H9 (cell line): ENCODE measurements at regions not wholly inside any gene's neighbourhood (a gene's known extent, or its start where the extent isn't known, plus 50 kb on each side); places are given as distances from the start of the nearest gene placed in this dataset.

Source experiments
- DNase-seq: peaks from one replicate; pipeline ENCODE4 v3.0.0-alpha.2; 2017
- H2AFZ ChIP-seq: one replicate; pipeline ENCODE4 v1.6.1; 2013; ENCODE audit warnings: mild to moderate bottlenecking, low read length, control low read depth, moderate library complexity
- H2AK5ac ChIP-seq: 2 replicates; pipeline ENCODE4 v1.6.1; 2013; ENCODE audit warnings: low read length, control low read depth, mixed read lengths; ENCODE audit not compliant: insufficient read length
- H2BK120ac ChIP-seq: one replicate; pipeline ENCODE4 v1.6.1; 2013; ENCODE audit warnings: low read depth, mild to moderate bottlenecking, low read length, control low read depth, inconsistent platforms; ENCODE audit not compliant: poor library complexity, severe bottlenecking
- H2BK12ac ChIP-seq: 2 replicates; pipeline ENCODE4 v1.6.1; 2013; ENCODE audit warnings: low read length, control low read depth, mixed read lengths, low read depth; ENCODE audit not compliant: insufficient read length
- H2BK15ac ChIP-seq: 2 replicates; pipeline ENCODE4 v1.6.1; 2013; ENCODE audit warnings: low read depth, low read length, control low read depth
- H2BK20ac ChIP-seq: one replicate; pipeline ENCODE4 v1.6.1; 2013; ENCODE audit warnings: low read depth, mild to moderate bottlenecking, low read length, control low read depth, inconsistent platforms; ENCODE audit not compliant: poor library complexity, severe bottlenecking
- H2BK5ac ChIP-seq: 2 replicates; pipeline ENCODE4 v1.6.1; 2013; ENCODE audit warnings: low read length, control low read depth, mixed read lengths; ENCODE audit not compliant: insufficient read length
- H3K14ac ChIP-seq: 2 replicates; pipeline ENCODE4 v1.6.1; 2013; ENCODE audit warnings: low read length, control low read depth; ENCODE audit not compliant: insufficient read depth
- H3K18ac ChIP-seq: 2 replicates; pipeline ENCODE4 v1.6.1; 2013; ENCODE audit warnings: low read depth, mild to moderate bottlenecking, mixed read lengths, low read length, control low read depth; ENCODE audit not compliant: insufficient read length
- H3K23ac ChIP-seq: 2 replicates; pipeline ENCODE4 v1.6.1; 2013; ENCODE audit warnings: low read length, control low read depth, mixed read lengths, low read depth; ENCODE audit not compliant: insufficient read length
- H3K23me2 ChIP-seq: 2 replicates; pipeline ENCODE4 v1.6.1; 2013; ENCODE audit warnings: low read depth, mild to moderate bottlenecking, mixed read lengths, low read length, control low read depth; ENCODE audit not compliant: insufficient read length, poor library complexity, severe bottlenecking
- H3K27ac ChIP-seq: 2 replicates; pipeline ENCODE4 v1.5.1; 2013; ENCODE audit warnings: low read length, control low read depth, mixed read lengths, low read depth; ENCODE audit not compliant: insufficient read length
- H3K27me3 ChIP-seq: 2 replicates; pipeline ENCODE4 v1.6.1; 2013; ENCODE audit warnings: low read length, control low read depth, inconsistent platforms; ENCODE audit not compliant: insufficient read depth
- H3K4ac ChIP-seq: 2 replicates; pipeline ENCODE4 v1.6.1; 2013; ENCODE audit warnings: low read depth, mild to moderate bottlenecking, control low read depth, inconsistent platforms, low read length, moderate library complexity
- H3K4me1 ChIP-seq: 2 replicates; pipeline ENCODE4 v1.6.1; 2013; ENCODE audit warnings: low read length, control low read depth, inconsistent platforms; ENCODE audit not compliant: insufficient read depth
- H3K4me2 ChIP-seq: 2 replicates; pipeline ENCODE4 v1.6.1; 2013; ENCODE audit warnings: low read length, control low read depth, mixed read lengths; ENCODE audit not compliant: insufficient read length, insufficient read depth
- H3K56ac ChIP-seq: 2 replicates; pipeline ENCODE4 v1.6.1; 2013; ENCODE audit warnings: low read depth, mild to moderate bottlenecking, mixed read lengths, low read length, control low read depth; ENCODE audit not compliant: insufficient read length
- H3K79me1 ChIP-seq: 2 replicates; pipeline ENCODE4 v1.6.1; 2013; ENCODE audit warnings: low read depth, mild to moderate bottlenecking, moderate library complexity, low read length, control low read depth, inconsistent platforms; ENCODE audit not compliant: insufficient read depth, poor library complexity, severe bottlenecking
- H3K79me2 ChIP-seq: 2 replicates; pipeline ENCODE4 v1.6.1; 2013; ENCODE audit warnings: low read length, control low read depth, inconsistent platforms; ENCODE audit not compliant: insufficient read depth
- H3K9ac ChIP-seq: 2 replicates; pipeline ENCODE4 v1.6.1; 2013; ENCODE audit warnings: low read length, control low read depth, mixed read lengths; ENCODE audit not compliant: insufficient read length; ENCODE audit errors: extremely low read depth
- H3K9me3 ChIP-seq: one replicate; pipeline ENCODE4 v1.6.1; 2013; ENCODE audit warnings: low read depth, low read length, inconsistent platforms; ENCODE audit not compliant: control insufficient read depth
- H3T11ph ChIP-seq: one replicate; pipeline ENCODE4 v1.6.1; 2013; ENCODE audit warnings: mild to moderate bottlenecking, low read length, control low read depth, inconsistent platforms
- H4K20me1 ChIP-seq: one replicate; pipeline ENCODE4 v1.6.1; 2013; ENCODE audit not compliant: control insufficient read depth, insufficient read length, insufficient read depth
- H4K5ac ChIP-seq: 2 replicates; pipeline ENCODE4 v1.6.1; 2013; ENCODE audit warnings: low read depth, mild to moderate bottlenecking, mixed read lengths, low read length, control low read depth; ENCODE audit not compliant: insufficient read length
- H4K8ac ChIP-seq: replicated peaks from 2 replicates; pipeline ENCODE4 v1.6.1; 2013; ENCODE audit warnings: low read length, control low read depth, mixed read lengths, low read depth; ENCODE audit not compliant: insufficient read length
- H4K91ac ChIP-seq: 2 replicates; pipeline ENCODE4 v1.6.1; 2013; ENCODE audit warnings: low read depth, mild to moderate bottlenecking, moderate library complexity, mixed read lengths, low read length, control low read depth; ENCODE audit not compliant: insufficient read length
- H3K27ac Mint-ChIP-seq, 3 experiments: 2 replicates in 2 of 3; 3 replicates in 1 of 3; pipeline ENCODE4 v1.8.0; 2020 to 2021; ENCODE audit warnings: mixed read lengths in 3 of 3, mild to moderate bottlenecking in 1 of 3, moderate library complexity in 1 of 3
- H3K27me3 Mint-ChIP-seq: 2 replicates; pipeline ENCODE4 v1.8.0; 2021; ENCODE audit warnings: low read depth, mild to moderate bottlenecking, moderate library complexity, mixed read lengths
- H3K36me3 Mint-ChIP-seq, 3 experiments: 2 replicates in 2 of 3; 3 replicates in 1 of 3; pipeline ENCODE4 v1.8.0; 2020 to 2021; ENCODE audit warnings: low read depth in 3 of 3, mixed read lengths in 3 of 3; ENCODE audit not compliant: insufficient read depth in 1 of 3
- H3K4me1 Mint-ChIP-seq, 2 experiments: 2 replicates each; pipeline ENCODE4 v1.8.0; 2020; ENCODE audit warnings: mixed read lengths in 2 of 2
- H3K4me3 Mint-ChIP-seq, 2 experiments: 2 replicates in 1 of 2; 3 replicates in 1 of 2; pipeline ENCODE4 v1.8.0; 2020 to 2021; ENCODE audit warnings: mild to moderate bottlenecking in 2 of 2, mixed read lengths in 2 of 2, moderate library complexity in 1 of 2
- H3K9me3 Mint-ChIP-seq, 2 experiments: 2 replicates in 1 of 2; 3 replicates in 1 of 2; pipeline ENCODE4 v1.8.0; 2020; ENCODE audit warnings: mild to moderate bottlenecking in 2 of 2, mixed read lengths in 2 of 2, moderate library complexity in 1 of 2
- WGBS: extraction: QIAGEN DNeasy Blood & Tissue Kit; methylation state at CpG from one replicate; pipeline ENCODE4 v1.1.7; 2013; ENCODE audit warnings: missing lambda C conversion rate, low lambda C conversion rate, mixed read lengths; ENCODE audit not compliant: insufficient read length; ENCODE audit errors: extremely low coverage; 5-methylcytosine and 5-hydroxymethylcytosine counted together
- TF ChIP-seq, protein P1 (sequence below): fragments of 200-600 bp; sonication (generic); conservative IDR thresholded peaks from 3 replicates; pipeline ENCODE4 v1.8.0; 2021; ENCODE audit warnings: antibody characterized with exemption, mild to moderate bottlenecking

DNA sequence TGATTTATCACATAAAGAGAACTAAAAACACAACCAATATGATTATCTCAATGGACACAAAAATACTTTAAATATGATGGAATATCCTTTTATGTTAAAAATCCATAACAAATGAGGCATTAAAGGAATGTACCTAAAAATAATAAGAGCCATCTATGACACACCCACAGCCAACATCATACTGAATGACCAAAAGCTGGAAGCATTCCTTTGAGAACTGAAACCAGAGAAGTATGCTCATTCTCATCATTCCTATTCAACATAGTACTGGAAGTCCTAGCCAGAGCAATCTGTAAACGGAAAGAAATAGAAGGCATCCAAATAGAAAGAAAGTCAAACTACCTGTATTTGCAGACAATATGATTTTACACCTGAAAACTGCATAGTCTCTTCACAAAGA, 671.0 kb downstream of the SLITRK1 start:
- peaks cover 10% of the 10 kb centered on the region in 2 experiments; a peak in 4 of 5 replicates for H3K9me3 Mint-ChIP-seq
- H3K4ac ChIP-seq: no peak overlapping the region

More for the DNA sequence above, 671.0 kb downstream of the SLITRK1 start:
- WGBS: no CpG with 5 or more reads among the region's 1 CpG
- Histone ChIP-seq H4K8ac (no peak overlapping the region), H3K4me2 (no peak overlapping the region), H3K79me1 (no peaks in the 10 kb centered on the region), H2BK15ac (no peak overlapping the region), H3K27me3 (no peaks in the 10 kb centered on the region), H3K79me2 (no peaks in the 10 kb centered on the region), H2AK5ac (no peak overlapping the region), H3K27ac (no peak overlapping the region), H3K4me1 (no peaks in the 10 kb centered on the region), H3K56ac (no peak overlapping the region), H3T11ph (no peak overlapping the region), H3K14ac (no peak overlapping the region), H2BK12ac (no peak overlapping the region), H2BK120ac (no peak overlapping the region), H3K9ac (no peak overlapping the region), H3K23ac (no peak overlapping the region), H4K20me1 (no peaks in the 10 kb centered on the region), H2BK5ac (no peak overlapping the region), H3K23me2 (no peaks in the 10 kb centered on the region), H2BK20ac (no peak overlapping the region), H4K91ac (no peak overlapping the region), H4K5ac (no peak overlapping the region), H3K18ac (no peak overlapping the region), H3K9me3 (no peaks in the 10 kb centered on the region), H2AFZ (no peak overlapping the region)
- Mint-ChIP-seq H3K4me3 (no peak overlapping the region), H3K27ac (no peak overlapping the region), H3K27me3 (no peaks in the 10 kb centered on the region), H3K4me1 (peaks cover 0 to 7% of the 10 kb centered on the region in 2 experiments; a peak in 3 of 4 replicates), H3K36me3 (peaks cover 0 to 15% (median 0%) of the 10 kb centered on the region in 3 experiments; a peak in 3 of 7 replicates)
- DNase-seq: no peak
- TF ChIP-seq, protein P1, sequence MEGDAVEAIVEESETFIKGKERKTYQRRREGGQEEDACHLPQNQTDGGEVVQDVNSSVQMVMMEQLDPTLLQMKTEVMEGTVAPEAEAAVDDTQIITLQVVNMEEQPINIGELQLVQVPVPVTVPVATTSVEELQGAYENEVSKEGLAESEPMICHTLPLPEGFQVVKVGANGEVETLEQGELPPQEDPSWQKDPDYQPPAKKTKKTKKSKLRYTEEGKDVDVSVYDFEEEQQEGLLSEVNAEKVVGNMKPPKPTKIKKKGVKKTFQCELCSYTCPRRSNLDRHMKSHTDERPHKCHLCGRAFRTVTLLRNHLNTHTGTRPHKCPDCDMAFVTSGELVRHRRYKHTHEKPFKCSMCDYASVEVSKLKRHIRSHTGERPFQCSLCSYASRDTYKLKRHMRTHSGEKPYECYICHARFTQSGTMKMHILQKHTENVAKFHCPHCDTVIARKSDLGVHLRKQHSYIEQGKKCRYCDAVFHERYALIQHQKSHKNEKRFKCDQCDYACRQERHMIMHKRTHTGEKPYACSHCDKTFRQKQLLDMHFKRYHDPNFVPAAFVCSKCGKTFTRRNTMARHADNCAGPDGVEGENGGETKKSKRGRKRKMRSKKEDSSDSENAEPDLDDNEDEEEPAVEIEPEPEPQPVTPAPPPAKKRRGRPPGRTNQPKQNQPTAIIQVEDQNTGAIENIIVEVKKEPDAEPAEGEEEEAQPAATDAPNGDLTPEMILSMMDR: no peak
